MV-4-11 (cell line): ENCODE measurements at regions not wholly inside any gene's neighbourhood (a gene's known extent, or its start where the extent isn't known, plus 50 kb on each side); places are given as distances from the start of the nearest gene placed in this dataset.
A peak's percentile ranks its signal among the peaks of the same experiment; 100 is the strongest.
"Not testable (repeated sequence)": the region's sequence is repeated elsewhere in the genome, so short reads cannot be mapped to it uniquely, and the experiment has no call there.

Experiments used
- DNase-seq: peaks from one replicate; lab custom pipeline; 2025; lab: John Stamatoyannopoulos, UW

DNA sequence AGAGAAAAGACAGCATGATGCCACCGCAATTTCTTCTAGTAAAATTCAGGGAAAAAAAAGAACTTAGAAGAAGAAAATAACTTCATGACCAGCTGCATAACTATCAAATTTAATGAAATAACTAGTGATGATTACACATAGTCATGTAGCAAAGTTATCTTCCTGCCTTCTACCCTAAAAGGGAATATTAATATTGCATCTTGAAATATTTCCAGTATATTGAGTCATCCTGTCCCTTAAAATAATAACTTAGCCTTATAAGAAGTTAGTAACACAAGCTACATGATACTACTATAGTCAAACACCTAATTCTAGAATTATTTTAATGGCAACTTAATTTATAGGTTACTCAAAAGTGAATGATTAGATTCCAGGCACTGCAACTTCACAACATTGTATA lies 289.2 kb downstream of the KLF12 start:
- DNase-seq = no peak

DNA sequence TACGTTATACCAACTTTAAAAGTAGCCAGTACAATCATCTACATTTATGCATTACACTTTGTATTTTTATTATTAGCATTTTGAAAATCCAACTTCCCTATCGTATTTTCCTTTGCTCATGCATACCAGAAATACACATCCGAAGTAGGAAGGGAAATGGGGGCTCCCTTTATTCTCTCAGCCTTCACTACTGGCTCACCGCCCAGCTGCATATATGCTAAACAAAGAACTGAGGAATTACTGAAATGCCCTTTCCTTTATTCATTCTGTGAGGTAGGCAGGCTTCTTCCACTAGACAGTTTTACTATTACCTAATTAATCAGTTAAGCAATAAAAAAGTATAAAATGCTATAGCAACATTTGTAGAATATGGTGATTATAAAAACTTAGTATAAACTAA lies 291.6 kb downstream of the KLF12 start:
- DNase-seq = no peak

DNA sequence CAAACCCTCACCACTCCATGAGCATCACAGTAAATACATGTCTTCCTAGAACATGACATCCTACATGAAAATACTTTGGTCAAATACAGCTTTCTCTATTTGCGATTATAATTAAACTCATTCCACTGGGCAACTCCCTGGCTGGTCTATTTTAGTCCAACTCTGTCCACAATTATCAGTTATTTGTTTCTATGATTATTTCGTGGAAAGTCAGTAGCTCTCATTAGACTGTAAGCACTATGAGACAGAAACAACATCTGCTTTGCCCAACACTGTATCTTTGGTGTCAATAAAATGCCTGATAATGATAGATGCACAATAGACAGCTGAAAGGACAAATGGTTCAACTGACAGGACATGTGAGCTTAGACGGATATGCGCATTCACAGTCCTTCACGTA lies 292.0 kb downstream of the KLF12 start:
- no peak for DNase-seq

DNA sequence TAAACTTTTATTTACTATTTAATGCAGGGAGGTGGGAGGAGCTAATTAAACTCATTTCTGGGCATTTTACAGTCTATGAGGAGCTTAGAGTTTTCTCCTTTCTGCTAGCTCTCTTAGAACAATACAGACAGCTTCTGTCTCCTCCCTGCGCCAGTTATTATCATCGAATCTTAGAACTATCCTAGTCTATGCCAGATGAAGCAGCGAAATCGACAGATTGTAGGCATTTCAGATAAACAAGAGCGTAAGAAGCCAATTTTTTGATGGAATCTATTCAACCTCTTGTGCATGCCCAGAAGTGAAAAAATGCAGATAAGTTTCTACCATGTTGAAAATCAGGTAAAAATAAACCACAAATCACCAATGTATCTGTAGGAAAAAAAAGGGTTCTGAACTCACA lies 297.1 kb downstream of the KLF12 start:
- DNase-seq = no peak

DNA sequence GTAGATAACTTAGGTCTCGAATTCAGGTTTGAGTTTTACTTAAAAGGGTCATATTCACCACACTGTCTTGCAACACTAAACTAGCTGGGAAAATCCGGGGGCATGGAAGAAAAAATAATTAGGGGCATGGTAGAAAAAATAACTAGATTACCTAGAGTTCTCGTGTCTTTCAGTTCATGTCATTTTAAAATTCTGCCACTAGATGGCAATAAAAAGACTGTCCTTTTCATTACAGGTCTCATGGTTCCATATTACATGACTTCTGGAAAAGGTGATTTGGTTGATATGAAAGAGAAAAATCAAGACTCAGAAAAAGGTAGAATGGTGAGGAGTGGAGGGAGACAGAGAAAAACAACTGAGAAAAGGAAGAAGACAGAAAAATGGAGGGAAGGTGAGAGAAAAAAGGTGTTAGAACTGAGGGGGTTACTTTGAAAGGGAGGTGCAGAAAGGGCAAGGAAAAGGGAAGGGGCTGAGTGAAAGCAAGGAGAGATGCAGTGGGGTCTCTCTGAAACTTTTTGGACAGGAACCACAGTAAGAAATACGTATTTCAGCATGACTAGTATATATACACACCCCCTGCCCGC lies 299.0 kb downstream of the KLF12 start:
- DNase-seq = peak; percentile 1

DNA sequence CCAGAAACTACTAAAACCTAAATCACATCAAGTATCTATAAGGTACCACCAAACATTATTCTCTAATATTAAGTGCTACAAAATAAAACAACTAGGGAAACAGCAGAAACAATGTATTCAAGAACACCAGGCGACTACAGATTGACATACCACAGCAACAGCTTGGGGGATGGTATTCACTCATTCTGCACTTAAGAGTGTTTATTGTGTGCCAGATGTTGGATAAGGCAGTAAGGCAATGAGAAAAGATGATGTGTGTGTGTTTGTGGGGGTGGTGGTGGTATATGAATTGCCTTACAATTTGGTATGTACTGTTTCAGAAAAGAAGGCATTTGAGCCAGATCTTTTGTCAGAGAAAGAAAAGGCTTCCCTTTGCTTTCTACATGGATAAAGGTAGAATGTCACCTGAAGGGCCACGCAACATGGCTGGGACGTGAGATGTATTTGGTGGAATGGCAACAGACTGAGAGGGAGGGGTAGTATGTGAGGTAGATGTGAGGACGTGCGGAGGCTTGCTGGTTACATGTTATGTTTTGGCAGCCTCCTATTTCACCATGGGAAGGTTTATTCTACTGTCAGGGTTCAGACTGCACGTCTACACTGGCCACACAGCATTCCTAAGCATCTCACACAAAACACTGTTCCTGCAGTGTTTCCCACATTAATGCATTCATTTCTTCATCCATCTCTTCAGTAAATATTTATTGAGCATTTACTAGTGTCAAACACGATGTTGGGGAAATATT lies 300.7 kb downstream of the KLF12 start:
- no peak for DNase-seq

DNA sequence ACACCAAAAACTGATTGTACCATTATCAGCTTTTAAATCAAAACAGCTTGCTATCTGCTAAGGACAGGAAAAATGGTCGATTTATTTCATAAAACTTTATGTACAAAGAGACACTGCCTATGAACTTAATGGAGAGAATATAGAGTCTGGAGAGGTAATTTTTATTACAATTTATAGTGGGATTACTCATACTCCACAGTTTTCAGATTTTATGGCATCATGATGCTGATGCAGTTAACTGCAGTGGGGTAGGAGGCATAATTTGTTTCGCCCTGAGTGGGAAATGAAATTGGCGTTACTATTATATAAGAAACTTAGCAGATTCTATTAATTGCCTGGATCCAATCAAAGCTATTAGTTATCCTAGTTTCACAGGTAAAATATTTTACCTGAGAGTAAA lies 301.4 kb downstream of the KLF12 start:
- no peak for DNase-seq

DNA sequence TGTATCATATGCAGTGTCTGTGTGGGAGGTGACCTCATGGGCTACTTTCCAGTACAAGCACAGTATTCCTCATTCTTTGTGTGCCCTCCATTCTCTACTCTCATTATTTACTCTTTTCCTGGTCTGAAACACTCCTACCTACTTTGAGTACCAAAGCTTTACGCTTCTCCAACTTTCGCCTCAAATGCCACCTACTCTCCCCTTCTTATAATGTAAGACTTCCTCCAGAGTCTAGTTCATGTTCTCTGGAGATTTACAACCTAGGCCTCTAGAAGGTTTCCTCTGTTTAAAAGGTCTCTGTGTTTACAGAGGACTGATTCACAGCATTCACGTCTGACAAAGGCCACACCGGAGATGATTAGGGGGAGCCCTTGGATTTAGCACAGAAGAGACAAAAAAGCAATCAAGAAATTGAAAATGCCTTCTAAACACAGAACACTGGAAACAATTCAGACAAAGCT lies 302.0 kb downstream of the KLF12 start:
- no peak for DNase-seq

DNA sequence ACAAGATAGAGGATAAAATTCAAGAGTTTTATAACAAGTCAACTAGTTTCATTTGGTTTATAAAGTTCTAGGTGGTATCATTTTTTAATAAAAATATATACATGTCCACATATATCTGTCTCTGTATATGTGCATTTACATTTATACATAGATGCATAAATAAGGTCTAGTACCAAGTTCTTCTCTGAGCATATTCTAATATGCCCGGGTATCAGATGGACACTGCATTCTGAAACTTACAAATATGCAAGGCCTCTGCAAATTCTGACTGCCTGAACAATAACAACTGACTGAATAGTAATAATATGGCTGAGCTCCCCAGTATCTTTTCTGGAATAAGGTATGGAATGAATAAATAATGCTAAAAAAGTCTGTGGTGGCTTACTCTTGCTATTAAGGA lies 304.8 kb downstream of the KLF12 start:
- DNase-seq = no peak

DNA sequence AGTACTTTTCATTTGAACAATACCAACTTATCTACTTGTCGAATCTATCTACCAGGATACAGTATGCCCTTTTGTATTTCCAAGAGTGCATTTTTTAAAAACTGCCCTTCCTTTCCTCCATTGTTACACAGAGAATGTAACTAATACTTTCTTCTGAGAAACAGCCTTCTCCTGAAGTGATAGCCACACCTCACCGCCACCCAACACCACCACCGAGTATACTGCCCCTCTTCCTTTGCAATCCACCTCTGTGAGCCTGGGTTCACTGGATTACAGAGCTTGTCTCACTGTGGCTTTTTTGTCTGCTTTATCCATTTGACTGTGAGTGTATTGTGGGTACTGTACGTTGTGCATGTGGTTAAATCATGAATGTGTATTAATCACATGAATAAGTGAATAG lies 305.4 kb downstream of the KLF12 start:
- no peak for DNase-seq

DNA sequence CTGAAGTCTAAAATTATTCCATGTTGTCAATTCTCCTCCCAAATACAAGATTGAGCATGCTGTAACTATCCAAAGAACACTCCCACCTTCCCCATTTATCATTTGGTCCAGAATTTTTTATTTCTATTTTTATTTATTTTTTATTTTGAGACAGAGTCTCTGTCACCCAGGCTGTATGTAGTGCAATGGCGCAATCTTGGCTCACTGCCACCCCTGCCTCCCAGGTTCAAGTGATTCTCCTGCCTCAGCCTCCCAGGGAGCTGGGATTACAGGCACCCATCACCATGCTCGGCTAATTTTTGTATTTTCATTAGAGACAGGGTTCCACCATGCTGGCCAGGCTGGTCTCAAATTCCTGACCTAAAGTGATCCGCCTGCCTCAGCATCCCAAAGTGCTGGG lies 306.8 kb downstream of the KLF12 start:
- no peak for DNase-seq

DNA sequence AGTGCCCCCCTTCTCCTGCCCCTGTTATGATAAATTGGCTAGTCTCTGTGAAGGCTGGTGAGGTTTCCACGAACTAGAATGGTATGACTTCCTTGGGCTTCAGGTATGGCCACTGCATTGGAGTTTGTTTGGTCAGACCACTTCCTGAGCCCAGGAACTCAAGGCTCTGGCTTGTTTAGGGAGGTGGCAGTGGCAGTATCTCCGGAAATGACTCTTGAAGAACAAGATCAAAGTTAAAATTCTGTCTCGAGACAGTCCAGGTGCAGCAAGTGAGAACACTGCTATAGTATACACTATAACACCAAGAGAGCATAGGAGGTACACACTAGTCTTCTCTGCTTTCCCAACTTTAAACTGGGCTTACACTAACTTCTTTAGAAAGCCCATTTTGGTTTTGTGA lies 309.1 kb downstream of the KLF12 start:
- no peak for DNase-seq

DNA sequence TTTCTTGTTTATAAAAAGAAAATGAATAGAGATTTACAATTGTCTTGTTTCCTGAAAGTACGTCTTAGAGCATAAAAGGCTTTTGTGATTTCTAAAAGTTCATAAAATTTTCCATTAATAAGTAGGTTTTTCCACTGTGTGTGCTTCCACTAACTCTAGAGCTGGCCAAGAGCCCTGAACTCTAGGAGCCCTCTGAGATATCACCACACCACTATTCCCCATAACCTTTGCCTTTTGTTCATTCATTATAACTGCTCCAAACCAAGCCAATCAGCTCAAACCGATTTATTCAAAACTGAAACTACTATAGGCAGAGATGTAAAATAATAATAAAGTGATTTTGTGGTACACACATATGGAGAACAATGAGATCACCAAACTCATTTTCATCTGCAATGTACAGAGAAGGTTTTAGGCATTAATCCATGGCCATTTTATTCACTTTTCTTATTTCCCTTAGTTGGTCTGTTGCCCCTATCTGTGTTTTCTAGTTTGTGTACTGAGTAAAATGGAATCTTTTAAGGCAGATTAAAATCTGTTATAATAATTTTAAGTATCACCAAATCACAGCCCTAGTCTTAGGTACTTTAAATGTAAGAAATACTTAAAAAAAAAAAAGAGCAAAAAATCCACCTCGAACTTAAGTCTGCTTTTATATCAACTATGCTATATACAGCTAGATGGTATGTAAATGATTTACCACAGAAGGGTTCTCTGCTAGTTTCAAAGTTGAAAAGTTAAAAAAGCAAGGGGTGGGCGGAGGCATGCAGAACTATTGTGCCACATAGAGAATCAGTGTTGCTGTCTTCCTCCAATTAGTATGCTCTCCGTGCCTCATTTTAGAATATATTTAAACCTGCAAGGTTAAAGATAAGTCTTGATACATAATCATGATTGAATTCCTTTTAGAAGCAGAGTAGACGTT lies 311.3 kb downstream of the KLF12 start:
- no peak for DNase-seq

DNA sequence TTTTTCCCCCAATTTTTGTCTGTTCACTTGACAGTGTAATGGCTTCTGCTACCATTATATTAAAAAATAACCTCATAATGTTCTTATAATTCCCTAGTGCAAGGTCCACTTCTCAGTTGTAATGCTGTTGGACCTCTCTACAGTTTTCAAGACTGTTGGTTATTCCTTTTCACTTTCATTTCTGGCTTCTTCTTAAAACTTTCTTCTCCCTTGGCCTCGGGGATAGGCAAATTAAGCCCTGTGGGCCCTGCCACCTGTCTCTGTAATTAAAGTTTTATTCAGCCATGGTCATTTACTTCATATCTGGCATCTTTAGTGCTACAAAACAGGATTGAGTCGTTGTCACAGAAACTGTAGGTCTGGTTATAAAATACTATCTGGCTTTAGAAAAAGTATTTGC lies 313.5 kb downstream of the KLF12 start:
- DNase-seq = no peak

DNA sequence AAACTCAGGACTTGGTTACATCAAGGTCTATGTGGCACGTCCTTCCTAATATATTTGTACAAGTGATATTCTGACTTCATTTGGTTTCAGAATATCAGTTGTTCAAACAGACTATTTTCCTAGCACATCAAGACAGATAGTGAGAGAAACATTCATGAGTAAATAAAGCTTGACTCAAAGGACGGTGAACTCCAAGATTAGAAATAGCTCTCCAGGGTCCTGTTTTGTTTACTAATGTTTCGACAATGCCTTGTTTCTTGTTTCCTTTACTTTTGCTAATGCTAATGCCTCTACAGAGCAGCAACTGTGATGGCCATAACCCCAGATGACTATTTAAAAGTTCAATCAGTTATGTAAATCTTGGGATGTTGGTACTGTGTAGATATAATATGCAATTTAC lies 313.9 kb downstream of the KLF12 start:
- DNase-seq = no peak

DNA sequence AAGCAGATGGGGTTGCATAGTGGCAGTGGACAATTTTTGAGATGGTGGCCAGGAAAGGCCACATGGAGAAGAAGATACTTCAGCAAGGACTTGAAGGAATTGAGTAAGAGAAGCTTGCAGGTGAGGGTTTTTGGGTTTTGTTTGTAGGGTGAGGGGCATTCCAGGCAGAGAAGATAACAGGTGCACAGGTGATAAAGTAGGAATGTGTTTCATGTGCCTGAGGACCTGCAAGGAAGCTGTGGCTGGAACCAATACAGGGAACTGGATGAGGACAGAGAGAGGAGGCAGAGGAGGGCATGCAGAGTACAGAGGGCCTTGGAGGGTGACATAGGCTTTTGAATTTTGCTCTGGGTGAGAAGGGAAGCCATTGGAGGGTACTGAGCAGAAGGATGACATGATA lies 314.5 kb downstream of the KLF12 start:
- DNase-seq = no peak

DNA sequence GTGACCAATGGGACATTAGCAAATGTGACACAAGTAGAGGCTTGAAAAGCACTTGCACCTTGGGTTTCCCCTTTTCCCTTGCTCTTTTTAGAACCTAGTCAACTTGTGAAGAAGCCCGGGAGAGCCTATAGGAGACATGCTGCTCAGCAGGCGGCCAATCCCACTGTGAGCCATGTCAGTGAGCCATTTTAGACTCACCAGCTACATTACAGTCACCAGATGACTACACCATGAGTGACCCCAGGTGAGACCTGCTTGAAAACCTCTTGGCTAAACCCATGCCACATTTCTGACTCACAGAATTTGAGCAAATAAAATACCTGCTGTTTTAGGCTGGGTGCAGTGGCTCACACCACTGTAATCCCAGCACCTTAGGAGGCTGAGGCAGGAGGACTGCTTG lies 317.5 kb downstream of the KLF12 start:
- no peak for DNase-seq

DNA sequence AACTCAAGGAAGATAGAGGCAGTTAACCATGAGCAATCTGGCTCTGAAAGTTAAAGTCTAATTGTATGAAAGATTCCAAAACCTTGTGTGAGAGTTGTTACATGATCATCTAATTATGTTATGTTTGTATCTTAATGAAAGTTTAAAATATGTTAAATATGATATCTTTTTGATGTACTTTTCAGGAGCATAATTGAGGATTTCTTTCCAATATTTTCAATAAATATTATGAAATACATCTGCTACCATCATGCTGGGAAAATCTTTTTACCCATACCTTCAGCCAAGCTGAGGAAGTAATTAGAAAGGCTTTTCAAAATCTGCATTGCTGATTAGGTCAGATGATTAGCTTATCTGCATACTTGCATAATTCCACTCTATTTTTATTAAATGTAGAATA lies 318.4 kb downstream of the KLF12 start:
- no peak for DNase-seq

DNA sequence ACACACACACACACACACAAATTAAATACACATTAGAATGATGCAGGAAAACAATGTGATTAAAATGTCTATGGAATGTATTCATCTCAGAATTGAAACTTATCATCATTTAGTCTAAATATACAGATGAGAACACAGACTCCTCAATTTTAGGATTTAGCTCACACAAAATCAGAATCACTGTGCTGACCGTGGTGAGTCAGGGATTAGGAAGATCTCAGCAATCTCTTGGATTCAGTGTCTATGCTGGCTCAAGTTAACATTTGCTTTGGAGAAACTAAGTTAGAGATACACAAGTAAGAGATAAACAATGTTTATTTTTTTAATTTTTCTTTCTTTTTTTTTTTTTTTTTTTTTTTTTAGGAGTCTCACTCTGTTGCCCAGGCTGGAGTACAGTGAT lies 323.6 kb downstream of the KLF12 start:
- no peak for DNase-seq

DNA sequence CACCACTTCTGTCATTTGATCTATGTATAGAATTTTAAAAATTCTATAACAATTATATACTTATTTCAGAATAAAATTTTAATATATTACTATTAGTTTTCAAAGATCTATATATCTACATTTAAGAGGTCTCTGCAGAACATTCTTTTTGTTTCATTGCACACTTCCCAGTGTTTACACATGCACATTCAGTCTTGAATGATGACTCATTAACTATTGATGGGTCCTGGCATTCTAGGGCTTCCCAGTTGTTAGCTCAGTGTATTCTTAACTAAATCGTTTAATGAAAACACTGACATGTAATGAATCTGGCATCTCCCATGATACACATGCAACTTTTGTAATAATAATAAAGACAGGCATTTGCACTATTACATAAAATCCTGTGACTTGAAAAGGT lies 324.6 kb downstream of the KLF12 start:
- no peak for DNase-seq

DNA sequence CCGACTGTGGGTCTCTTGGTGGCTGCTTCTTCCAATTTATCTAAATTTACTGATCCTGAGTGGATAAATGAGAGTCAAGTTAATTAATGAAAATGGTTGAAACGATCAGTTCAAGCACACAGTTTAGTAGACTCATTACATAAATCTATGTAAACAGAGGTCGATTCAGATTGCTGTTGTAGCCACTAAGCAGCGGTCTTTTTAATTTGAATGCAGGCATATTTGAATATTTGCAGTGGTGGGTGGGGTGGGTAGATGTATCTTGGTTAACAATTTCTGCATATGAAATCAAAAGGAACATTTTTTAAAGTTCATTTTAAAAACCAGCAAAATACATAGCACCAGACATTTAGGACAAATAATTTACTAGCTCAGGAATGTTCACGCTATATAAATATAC lies 325.9 kb downstream of the KLF12 start:
- DNase-seq = no peak

DNA sequence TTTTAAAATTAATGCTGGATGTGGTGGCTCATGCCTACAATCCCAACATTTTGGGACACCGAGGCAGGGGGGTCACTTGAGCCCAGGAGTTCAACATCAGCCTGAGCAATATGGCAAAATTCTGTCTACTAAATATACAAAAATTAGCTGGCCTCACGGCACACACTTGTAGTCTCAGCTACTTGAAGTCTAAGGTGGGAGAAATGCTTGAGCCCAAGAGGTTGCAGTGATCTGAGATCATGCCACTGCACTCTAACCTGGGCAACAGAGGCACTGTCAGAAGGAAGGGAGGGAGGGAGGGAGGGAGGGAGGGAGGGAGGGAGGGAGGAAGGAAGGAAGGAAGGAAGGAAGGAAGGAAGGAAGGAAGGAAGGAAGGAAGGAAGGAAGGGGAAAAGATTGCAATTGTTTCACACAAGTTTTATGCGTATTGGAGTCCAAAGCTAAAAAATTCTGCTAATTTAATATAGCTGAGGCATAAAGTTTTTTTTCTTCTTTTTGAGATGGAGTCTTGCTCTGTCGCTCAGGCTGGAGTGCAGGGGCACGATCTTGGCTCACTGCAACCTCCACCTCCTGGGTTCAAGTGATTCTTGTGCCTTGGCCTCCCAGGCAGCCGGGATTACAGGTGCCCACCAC lies 328.8 kb downstream of the KLF12 start:
- not testable (repeated sequence) for DNase-seq

DNA sequence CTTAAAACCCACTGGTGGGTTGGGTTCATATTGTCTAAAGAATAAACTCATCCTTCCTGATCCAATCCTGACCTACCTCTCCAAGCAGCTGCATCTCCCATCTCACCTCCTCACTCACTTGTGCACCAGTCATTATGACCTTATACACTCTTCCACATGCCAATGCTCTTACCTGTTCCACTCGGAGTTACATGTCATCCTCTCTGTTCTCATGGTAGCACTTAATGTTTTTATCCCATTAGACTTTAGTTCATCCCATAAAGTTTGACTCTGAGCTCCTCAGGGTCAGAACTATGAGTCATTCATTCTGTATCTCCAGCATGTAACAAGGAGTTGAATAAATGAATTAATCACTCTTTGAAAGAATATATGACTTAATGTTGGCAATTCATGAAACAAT lies 330.2 kb downstream of the KLF12 start:
- DNase-seq = no peak
